ENCODE measurements at regions not wholly inside any gene's neighbourhood (a gene's known extent, or its start where the extent isn't known, plus 50 kb on each side); places are given as distances from the start of the nearest gene placed in this dataset.
A peak's percentile ranks its signal among the peaks of the same experiment; 100 is the strongest.

DNA sequence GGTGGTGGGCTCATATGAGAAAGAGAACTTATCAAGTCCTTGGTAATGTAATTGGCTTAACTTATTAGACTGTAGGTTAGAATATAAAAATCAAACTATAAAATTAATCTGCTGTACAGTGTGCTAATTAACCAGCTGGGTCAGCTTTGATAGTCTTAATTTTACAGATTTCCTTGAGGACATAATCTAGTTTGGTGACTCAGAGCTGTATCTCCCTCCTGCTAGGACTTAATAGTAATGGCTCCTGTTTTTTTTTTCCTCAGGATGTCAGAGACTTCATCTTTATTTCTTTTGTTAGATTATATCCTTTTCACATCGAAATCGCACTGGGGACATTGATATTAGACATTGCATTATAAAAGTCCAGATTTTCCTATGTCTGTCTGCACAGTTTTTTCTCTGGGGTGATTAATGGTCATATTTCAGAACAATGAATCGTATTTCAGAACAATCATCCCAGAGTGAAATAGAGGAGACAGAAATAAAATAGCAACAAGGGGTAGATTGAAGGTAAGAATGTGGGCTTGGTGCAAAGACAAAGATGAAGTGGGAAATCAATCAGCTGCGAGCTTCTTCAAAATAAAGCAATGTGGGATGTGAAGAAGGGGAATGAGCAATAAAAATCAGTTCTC, 346.4 kb upstream of the RIOK2 start:
- Histone ChIP-seq H3K4me1 (ENCODE audit: low read depth, poor library complexity, severe bottlenecking) (peaks cover 4% of the 10 kb centered on the region), H2AFZ (ENCODE audit: low read depth) (no peak overlapping the region), H4K20me1 (ENCODE audit: insufficient read depth) (no peaks in the 10 kb centered on the region), H3K27ac (no peak overlapping the region), H3K4me3 (IDR thresholded peaks at IDR 0.05; ENCODE audit: insufficient read depth, low read depth, low read length) (no peak overlapping the region), H3K36me3 (ENCODE audit: insufficient read depth) (no peaks in the 10 kb centered on the region), H3K4me2 (no peak overlapping the region), H3K9ac (no peak overlapping the region), H3K79me2 (ENCODE audit: insufficient read depth, low read depth) (no peaks in the 10 kb centered on the region), H3K27me3 (ENCODE audit: insufficient read depth, low read depth) (no peaks in the 10 kb centered on the region)
- TF ChIP-seq CTCF (conservative IDR thresholded peaks at IDR 0.05; ENCODE audit: low read depth, low read length) = no peak

GRCh38 chr5:97531549-97531948, 348.5 kb upstream of the RIOK2 start:
- H4K20me1 ChIP-seq (ENCODE audit: insufficient read depth) = no peaks in the 10 kb centered on the region
- H3K36me3 ChIP-seq (ENCODE audit: insufficient read depth) = no peaks in the 10 kb centered on the region
- no peak overlapping the region for H3K27ac ChIP-seq
- no peak overlapping the region for H3K9ac ChIP-seq
- H3K4me1 ChIP-seq (ENCODE audit: low read depth, poor library complexity, severe bottlenecking) = peaks cover 6% of the 10 kb centered on the region
- TF ChIP-seq CTCF (conservative IDR thresholded peaks at IDR 0.05; ENCODE audit: low read depth, low read length) = no peak
- H3K27me3 ChIP-seq (ENCODE audit: insufficient read depth, low read depth) = no peaks in the 10 kb centered on the region
- no peak overlapping the region for H3K4me2 ChIP-seq
- H3K79me2 ChIP-seq (ENCODE audit: insufficient read depth, low read depth) = no peaks in the 10 kb centered on the region
- H3K4me3 ChIP-seq (IDR thresholded peaks at IDR 0.05; ENCODE audit: insufficient read depth, low read depth, low read length) = no peak overlapping the region
- H2AFZ ChIP-seq (ENCODE audit: low read depth) = no peak overlapping the region

GRCh38 chr5:97534166-97534565, 351.1 kb upstream of the RIOK2 start:
- Histone ChIP-seq H3K9ac (no peak overlapping the region), H4K20me1 (ENCODE audit: insufficient read depth) (no peaks in the 10 kb centered on the region), H3K4me3 (IDR thresholded peaks at IDR 0.05; ENCODE audit: insufficient read depth, low read depth, low read length) (no peak overlapping the region), H2AFZ (ENCODE audit: low read depth) (no peak overlapping the region), H3K27me3 (ENCODE audit: insufficient read depth, low read depth) (no peaks in the 10 kb centered on the region), H3K4me2 (no peak overlapping the region), H3K4me1 (ENCODE audit: low read depth, poor library complexity, severe bottlenecking) (peaks cover 6% of the 10 kb centered on the region), H3K79me2 (ENCODE audit: insufficient read depth, low read depth) (no peaks in the 10 kb centered on the region), H3K36me3 (ENCODE audit: insufficient read depth) (no peaks in the 10 kb centered on the region), H3K27ac (no peak overlapping the region)
- peak; percentile 79 for TF ChIP-seq CTCF (conservative IDR thresholded peaks at IDR 0.05; ENCODE audit: low read depth, low read length)

GRCh38 chr5:97536683-97537082, 353.6 kb upstream of the RIOK2 start:
- Histone ChIP-seq H3K4me3 (IDR thresholded peaks at IDR 0.05; ENCODE audit: insufficient read depth, low read depth, low read length) (no peak overlapping the region), H3K4me1 (ENCODE audit: low read depth, poor library complexity, severe bottlenecking) (peaks cover 6% of the 10 kb centered on the region), H2AFZ (ENCODE audit: low read depth) (no peak overlapping the region), H3K36me3 (ENCODE audit: insufficient read depth) (no peaks in the 10 kb centered on the region), H4K20me1 (ENCODE audit: insufficient read depth) (no peaks in the 10 kb centered on the region), H3K79me2 (ENCODE audit: insufficient read depth, low read depth) (no peaks in the 10 kb centered on the region), H3K27me3 (ENCODE audit: insufficient read depth, low read depth) (no peaks in the 10 kb centered on the region), H3K9ac (no peak overlapping the region), H3K4me2 (no peak overlapping the region), H3K27ac (no peak overlapping the region)
- TF ChIP-seq CTCF (conservative IDR thresholded peaks at IDR 0.05; ENCODE audit: low read depth, low read length) = no peak

Measured in KMS-11 (cell line).